PC-3 (cell line): ENCODE measurements at regions not wholly inside any gene's neighbourhood (a gene's known extent, or its start where the extent isn't known, plus 50 kb on each side); places are given as distances from the start of the nearest gene placed in this dataset.

Experiments used
- ATAC-seq: fragments of 200-7000 bp; cut with Tn5 transposase; 2 replicates; pipeline ENCODE4 v1.9.1; 2020; ENCODE audit warnings: mild to moderate bottlenecking, moderate library complexity
- BruUV-seq: library from RNA; stranded (reverse); fragments of 400-500 nt; replicated peaks from 2 replicates; lab custom pipeline; 2021; lab: Mats Ljungman, UMichigan
- CTCF ChIA-PET: fragments of 300-600 bp; sonication (Branson Sonifier 250); formaldehyde crosslinking; loops from one replicate; lab custom pipeline; 2022; ENCODE audit warnings: antibody characterized with exemption; lab: Charles Lee
- POLR2A ChIA-PET: fragments of 300-600 bp; sonication (Branson Sonifier 250); formaldehyde crosslinking; loops from one replicate; lab custom pipeline; 2022; ENCODE audit warnings: antibody characterized with exemption; ENCODE audit not compliant: unreplicated experiment; lab: Charles Lee
- DNase-seq: peaks from one replicate; pipeline ENCODE4 v3.0.0-alpha.2; 2015
- H2AFZ ChIP-seq: fragments of 300-600 bp; sonication (generic); 2 replicates; pipeline ENCODE4 v1.6.0; 2016; ENCODE audit warnings: antibody characterized with exemption, low read length
- H3F3A ChIP-seq: fragments of 300-600 bp; sonication (generic); one replicate; pipeline ENCODE4 v1.6.0; 2017; ENCODE audit warnings: antibody characterized with exemption, low read length, control low read depth, mild to moderate bottlenecking; ENCODE audit not compliant: unreplicated experiment
- H3K27ac ChIP-seq: fragments of 300-600 bp; sonication (generic); 2 replicates; pipeline ENCODE4 v1.5.1; 2016; ENCODE audit warnings: mild to moderate bottlenecking, low read length
- H3K27me3 ChIP-seq: fragments of 300-600 bp; sonication (generic); 2 replicates; pipeline ENCODE4 v1.6.1; 2016; ENCODE audit warnings: low read length, mixed read lengths
- H3K36me3 ChIP-seq: fragments of 300-600 bp; sonication (generic); 2 replicates; pipeline ENCODE4 v1.6.1; 2016; ENCODE audit warnings: low read depth, mixed run types, low read length, mixed read lengths
- H3K4me1 ChIP-seq: fragments of 300-600 bp; sonication (generic); 2 replicates; pipeline ENCODE4 v1.5.1; 2016; ENCODE audit warnings: low read length; ENCODE audit not compliant: insufficient read depth
- H3K4me2 ChIP-seq: fragments of 300-600 bp; sonication (generic); 2 replicates; pipeline ENCODE4 v1.6.0; 2016; ENCODE audit warnings: low read length
- H3K4me3 ChIP-seq: fragments of 300-600 bp; sonication (generic); 2 replicates; pipeline ENCODE4 v1.5.1; 2016; ENCODE audit warnings: mild to moderate bottlenecking, low read length, mixed read lengths
- H3K79me2 ChIP-seq: fragments of 300-600 bp; sonication (generic); 2 replicates; pipeline ENCODE4 v1.6.1; 2017; ENCODE audit warnings: low read length, mixed read lengths
- H3K9ac ChIP-seq: fragments of 300-600 bp; sonication (generic); 2 replicates; pipeline ENCODE4 v1.6.0; 2016; ENCODE audit warnings: mild to moderate bottlenecking, low read length
- H3K9me2 ChIP-seq: fragments of 300-600 bp; sonication (generic); replicated peaks from 2 replicates; pipeline ENCODE4 v1.6.1; 2016; ENCODE audit warnings: mixed run types, low read length, mixed read lengths
- H3K9me3 ChIP-seq: fragments of 300-600 bp; sonication (generic); 2 replicates; pipeline ENCODE4 v1.6.1; 2016; ENCODE audit warnings: low read length, mixed read lengths
- H4K20me1 ChIP-seq: fragments of 300-600 bp; sonication (generic); 2 replicates; pipeline ENCODE4 v1.6.1; 2016; ENCODE audit warnings: low read length, mixed read lengths
- CTCF ChIP-seq: fragments of 300-600 bp; sonication (generic); conservative IDR thresholded peaks from 2 replicates; pipeline ENCODE4 v1.5.1; 2017; ENCODE audit warnings: antibody characterized with exemption, low read depth, mild to moderate bottlenecking, low read length
- EZH2 ChIP-seq: fragments of 300-600 bp; sonication (generic); IDR thresholded peaks from one replicate; pipeline ENCODE4 v1.6.1; 2017; ENCODE audit warnings: antibody characterized with exemption, mild to moderate bottlenecking, low read length; ENCODE audit not compliant: unreplicated experiment
- EZH2phosphoT487 ChIP-seq: fragments of 300-600 bp; sonication (generic); IDR thresholded peaks from 2 replicates; pipeline ENCODE4 v1.6.1; 2018; ENCODE audit warnings: mild to moderate bottlenecking, antibody characterized with exemption, low read length, borderline replicate concordance
- intact Hi-C: fragments of 100-400 bp; cut with micrococcal nuclease; formaldehyde crosslinking; loops from 2 replicates; pipeline ENCODE4 v1.9.0; 2023

DNA sequence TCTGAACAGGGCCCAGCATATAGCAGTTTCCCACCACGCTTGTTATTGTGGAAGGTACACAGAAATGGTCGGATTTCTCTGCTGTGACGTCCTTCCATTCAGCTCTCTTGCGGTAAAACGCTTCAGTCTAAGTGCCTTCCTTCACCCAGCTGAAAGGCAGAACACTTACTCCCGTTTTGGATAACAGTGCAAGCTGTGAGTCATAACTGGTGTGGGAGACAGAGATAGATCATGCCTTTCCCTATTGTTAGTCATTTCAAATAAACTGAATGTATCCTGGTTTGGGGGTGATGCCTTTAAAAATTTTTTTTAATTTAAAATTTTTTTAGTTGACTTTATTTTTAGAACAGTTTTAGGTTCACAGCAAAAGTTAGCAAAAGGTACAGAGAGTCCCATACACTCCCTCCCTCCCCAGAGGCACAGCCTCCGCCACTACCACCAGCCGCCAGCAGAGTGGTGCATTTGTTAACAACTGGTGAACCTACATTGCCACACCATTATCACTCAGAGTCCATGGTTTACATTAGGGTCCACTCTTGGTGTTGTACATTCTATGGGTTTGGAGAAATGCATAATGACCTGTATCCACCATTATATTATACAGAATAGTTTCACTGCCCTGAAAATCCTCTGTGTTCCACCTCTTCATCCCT, 94.9 kb upstream of the NSMCE3 start:
- POLR2A ChIA-PET: no interaction called here
- H3K27me3 ChIP-seq: peaks cover 31% of the 10 kb centered on the region
- no peaks in the 10 kb centered on the region for H3F3A ChIP-seq
- no peak overlapping the region for H3K9ac ChIP-seq
- no peak overlapping the region for H3K27ac ChIP-seq
- intact Hi-C loops: loop anchor here (10.0 kb wide), 1 partner anchor 200 kb away; no protein-coding TSS in a partner anchor
- no peak overlapping the region for H2AFZ ChIP-seq
- H3K4me2 ChIP-seq: 0 out of 2 replicates have a peak overlapping the region, but pooled peaks have one; percentile 15
- BruUV-seq: no TSS peak
- H4K20me1 ChIP-seq: no peaks in the 10 kb centered on the region
- no peaks in the 10 kb centered on the region for H3K79me2 ChIP-seq
- no peak for TF ChIP-seq EZH2phosphoT487
- TF ChIP-seq CTCF: peak; percentile 44
- TF ChIP-seq EZH2: no peak
- H3K4me3 ChIP-seq: no peak overlapping the region
- H3K9me2 ChIP-seq: no peaks in the 10 kb centered on the region
- H3K9me3 ChIP-seq: peaks cover 6% of the 10 kb centered on the region; the same call in 1 of the 2 replicates
- no peaks in the 10 kb centered on the region for H3K36me3 ChIP-seq
- ATAC-seq: peak; percentile 92
- 0 out of 2 replicates have a peak, but pooled peaks cover 4% of the 10 kb centered on the region for H3K4me1 ChIP-seq
- CTCF ChIA-PET: no interaction called here
- DNase-seq: peak; percentile 56

DNA sequence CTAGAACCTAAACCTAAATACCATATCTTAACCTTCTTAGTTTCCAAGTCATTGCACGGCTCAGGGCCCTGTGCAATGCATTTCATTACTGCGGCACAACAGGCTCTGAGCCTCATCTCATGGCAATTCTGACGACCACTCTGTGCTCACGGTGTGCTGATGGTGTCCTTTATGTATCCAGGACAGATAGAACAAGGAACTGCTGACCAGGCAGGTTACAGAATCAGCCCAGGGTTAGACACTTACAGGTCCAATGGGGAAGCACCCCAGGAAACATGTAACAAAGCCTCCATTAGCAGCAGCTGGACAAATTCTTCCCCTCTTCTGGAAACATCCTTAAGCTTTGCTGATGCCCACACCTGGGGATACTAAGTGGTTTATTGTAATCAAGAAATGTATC, 91.9 kb upstream of the NSMCE3 start:
- no TSS peak for BruUV-seq
- H3K27ac ChIP-seq: no peak overlapping the region
- intact Hi-C loops: loop anchor here (10.0 kb wide), 1 partner anchor 203 kb away; no protein-coding TSS in a partner anchor

DNA sequence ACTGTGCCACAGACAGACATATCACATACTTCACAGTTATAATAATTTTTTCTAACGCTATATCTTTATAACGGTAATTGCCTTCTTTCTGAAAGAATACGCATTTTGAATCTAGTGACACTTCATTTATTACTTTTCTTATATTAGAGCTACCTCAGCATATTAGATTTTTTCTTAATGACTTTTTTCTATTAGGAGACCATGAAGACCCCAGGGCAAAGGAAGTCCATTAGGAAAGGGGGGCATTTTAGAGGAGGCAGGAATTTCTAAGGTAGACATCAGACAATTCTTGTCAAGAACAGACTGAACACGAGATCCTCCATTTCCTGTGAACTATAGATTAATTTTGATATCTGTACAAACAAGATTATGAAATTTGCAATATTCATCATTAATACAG, 90.5 kb upstream of the NSMCE3 start:
- DNase-seq (no peak), ATAC-seq (no peak)
- H3K27me3 ChIP-seq: peaks cover 47% of the 10 kb centered on the region
- no peak overlapping the region for H3K4me2 ChIP-seq
- H3K79me2 ChIP-seq: no peaks in the 10 kb centered on the region
- H3K9me2 ChIP-seq: no peaks in the 10 kb centered on the region
- H3K36me3 ChIP-seq: no peaks in the 10 kb centered on the region
- H3K27ac ChIP-seq: no peak overlapping the region
- TF ChIP-seq EZH2 (no peak), CTCF (no peak), EZH2phosphoT487 (no peak)
- H3K9ac ChIP-seq: no peak overlapping the region
- H3K9me3 ChIP-seq: no peaks in the 10 kb centered on the region
- intact Hi-C loops: loop anchor here (10.0 kb wide), 1 partner anchor 205 kb away; no protein-coding TSS in a partner anchor
- no TSS peak for BruUV-seq
- POLR2A ChIA-PET: no interaction called here
- H2AFZ ChIP-seq: no peak overlapping the region
- 0 out of 2 replicates have a peak, but pooled peaks cover 4% of the 10 kb centered on the region for H3K4me1 ChIP-seq
- H4K20me1 ChIP-seq: no peaks in the 10 kb centered on the region
- no peak overlapping the region for H3K4me3 ChIP-seq
- CTCF ChIA-PET: no interaction called here
- H3F3A ChIP-seq: no peaks in the 10 kb centered on the region

More for the DNA sequence above, 91.9 kb upstream of the NSMCE3 start:
- DNase-seq: no peak
- peaks cover 44% of the 10 kb centered on the region for H3K27me3 ChIP-seq
- H3K79me2 ChIP-seq: no peaks in the 10 kb centered on the region
- H3K4me3 ChIP-seq: no peak overlapping the region
- H3K36me3 ChIP-seq: no peaks in the 10 kb centered on the region
- no peak overlapping the region for H2AFZ ChIP-seq
- no peak overlapping the region for H3K9ac ChIP-seq
- no peaks in the 10 kb centered on the region for H3K9me3 ChIP-seq
- H3K4me2 ChIP-seq: no peak overlapping the region
- H3K4me1 ChIP-seq: 0 out of 2 replicates have a peak, but pooled peaks cover 4% of the 10 kb centered on the region
- H3K9me2 ChIP-seq: no peaks in the 10 kb centered on the region
- ATAC-seq: no peak
- no peaks in the 10 kb centered on the region for H3F3A ChIP-seq
- H4K20me1 ChIP-seq: no peaks in the 10 kb centered on the region
- ChIA-PET CTCF (no interaction called here), POLR2A (no interaction called here)
- TF ChIP-seq EZH2: no peak
- no peak for TF ChIP-seq EZH2phosphoT487
